ENCODE measurements at regions not wholly inside any gene's neighbourhood (a gene's known extent, or its start where the extent isn't known, plus 50 kb on each side); places are given as distances from the start of the nearest gene placed in this dataset.
"Not testable (repeated sequence)": the region's sequence is repeated elsewhere in the genome, so short reads cannot be mapped to it uniquely, and the experiment has no call there.

GRCh38 chr10:9096288-9096687, 1041.8 kb downstream of the GATA3 start:
- in situ Hi-C loops (cut with MboI; ENCODE audit: low sequenced_read_pairs) = no loop called here
- no peaks in the 10 kb centered on the region for H3K27me3 ChIP-seq (ENCODE audit: low read depth)
- DNase-seq (ENCODE audit: low spot score in 2 of 2) = no peak
- H3K9me3 ChIP-seq = no peaks in the 10 kb centered on the region
- no peaks in the 10 kb centered on the region for H3K36me3 ChIP-seq (replicated peaks)
- no peaks in the 10 kb centered on the region for H3K4me1 ChIP-seq
- no peak overlapping the region for H3K4me3 ChIP-seq

- no peaks in the 10 kb centered on the region for H3K4me1 ChIP-seq
- in situ Hi-C loops (cut with MboI; ENCODE audit: low sequenced_read_pairs) = no loop called here
- no peak for DNase-seq (ENCODE audit: low spot score in 2 of 2)
- no peak overlapping the region for H3K4me3 ChIP-seq
- no peaks in the 10 kb centered on the region for H3K9me3 ChIP-seq
- H3K36me3 ChIP-seq (replicated peaks) = no peaks in the 10 kb centered on the region
- H3K27me3 ChIP-seq (ENCODE audit: low read depth) = no peaks in the 10 kb centered on the region
Observed at GRCh38 chr10:9097206-9097990, 1042.9 kb downstream of the GATA3 start.

- H3K36me3 ChIP-seq (replicated peaks) = no peaks in the 10 kb centered on the region
- no peak for DNase-seq (ENCODE audit: low spot score in 2 of 2)
- H3K4me1 ChIP-seq = no peaks in the 10 kb centered on the region
- H3K9me3 ChIP-seq = no peaks in the 10 kb centered on the region
- H3K27me3 ChIP-seq (ENCODE audit: low read depth) = no peaks in the 10 kb centered on the region
- in situ Hi-C loops (cut with MboI; ENCODE audit: low sequenced_read_pairs) = no loop called here
- H3K4me3 ChIP-seq = no peak overlapping the region
Observed at GRCh38 chr10:9097991-9098306, 1043.5 kb downstream of the GATA3 start.

GRCh38 chr10:9102026-9102425, 1047.5 kb downstream of the GATA3 start:
- no peaks in the 10 kb centered on the region for H3K9me3 ChIP-seq
- no peak for DNase-seq (ENCODE audit: low spot score in 2 of 2)
- H3K27me3 ChIP-seq (ENCODE audit: low read depth) = no peaks in the 10 kb centered on the region
- H3K4me1 ChIP-seq = no peaks in the 10 kb centered on the region
- H3K36me3 ChIP-seq (replicated peaks) = no peaks in the 10 kb centered on the region
- H3K4me3 ChIP-seq = no peak overlapping the region
- in situ Hi-C loops (cut with MboI; ENCODE audit: low sequenced_read_pairs) = no loop called here

- in situ Hi-C loops (cut with MboI; ENCODE audit: low sequenced_read_pairs) = no loop called here
- DNase-seq (ENCODE audit: low spot score in 2 of 2) = no peak
- Histone ChIP-seq H3K9me3 (no peaks in the 10 kb centered on the region), H3K4me3 (no peak overlapping the region), H3K36me3 (replicated peaks) (no peaks in the 10 kb centered on the region), H3K4me1 (no peaks in the 10 kb centered on the region), H3K27me3 (ENCODE audit: low read depth) (no peaks in the 10 kb centered on the region)
Observed at GRCh38 chr10:9103301-9103700, 1048.8 kb downstream of the GATA3 start.

GRCh38 chr10:9111976-9112375, 1057.5 kb downstream of the GATA3 start:
- H3K9me3 ChIP-seq = no peaks in the 10 kb centered on the region
- no peak for DNase-seq (ENCODE audit: low spot score in 2 of 2)
- in situ Hi-C loops (cut with MboI; ENCODE audit: low sequenced_read_pairs) = no loop called here
- no peaks in the 10 kb centered on the region for H3K4me1 ChIP-seq
- H3K4me3 ChIP-seq = no peak overlapping the region
- no peaks in the 10 kb centered on the region for H3K27me3 ChIP-seq (ENCODE audit: low read depth)
- H3K36me3 ChIP-seq (replicated peaks) = no peaks in the 10 kb centered on the region

GRCh38 chr10:9126728-9127127, 1072.2 kb downstream of the GATA3 start:
- in situ Hi-C loops (cut with MboI; ENCODE audit: low sequenced_read_pairs) = no loop called here
- Histone ChIP-seq H3K36me3 (replicated peaks) (no peaks in the 10 kb centered on the region), H3K4me1 (no peaks in the 10 kb centered on the region), H3K4me3 (no peak overlapping the region), H3K27me3 (ENCODE audit: low read depth) (no peaks in the 10 kb centered on the region), H3K9me3 (no peaks in the 10 kb centered on the region)
- DNase-seq (ENCODE audit: low spot score in 2 of 2) = no peak

- Histone ChIP-seq H3K4me1 (no peaks in the 10 kb centered on the region), H3K36me3 (replicated peaks) (no peaks in the 10 kb centered on the region), H3K27me3 (ENCODE audit: low read depth) (no peaks in the 10 kb centered on the region), H3K9me3 (no peaks in the 10 kb centered on the region), H3K4me3 (no peak overlapping the region)
- in situ Hi-C loops (cut with MboI; ENCODE audit: low sequenced_read_pairs) = no loop called here
- no peak for DNase-seq (ENCODE audit: low spot score in 2 of 2)
Observed at GRCh38 chr10:9137368-9137767, 1082.9 kb downstream of the GATA3 start.

- in situ Hi-C loops (cut with MboI; ENCODE audit: low sequenced_read_pairs); H3K9me3 ChIP-seq; H3K27me3 ChIP-seq (ENCODE audit: low read depth); H3K4me3 ChIP-seq; H3K36me3 ChIP-seq (replicated peaks); H3K4me1 ChIP-seq; DNase-seq (ENCODE audit: low spot score in 2 of 2): not testable (repeated sequence)
Observed at GRCh38 chr10:9138829-9139228, 1084.3 kb downstream of the GATA3 start.

- Histone ChIP-seq H3K9me3 (no peaks in the 10 kb centered on the region), H3K4me1 (no peaks in the 10 kb centered on the region), H3K27me3 (ENCODE audit: low read depth) (no peaks in the 10 kb centered on the region), H3K36me3 (replicated peaks) (no peaks in the 10 kb centered on the region), H3K4me3 (no peak overlapping the region)
- in situ Hi-C loops (cut with MboI; ENCODE audit: low sequenced_read_pairs) = no loop called here
- DNase-seq (ENCODE audit: low spot score in 2 of 2) = no peak
Observed at GRCh38 chr10:9140373-9140772, 1085.9 kb downstream of the GATA3 start.

GRCh38 chr10:9147475-9147874, 1093.0 kb downstream of the GATA3 start:
- Histone ChIP-seq H3K36me3 (replicated peaks) (no peaks in the 10 kb centered on the region), H3K4me1 (no peaks in the 10 kb centered on the region), H3K27me3 (ENCODE audit: low read depth) (no peaks in the 10 kb centered on the region), H3K4me3 (no peak overlapping the region), H3K9me3 (no peaks in the 10 kb centered on the region)
- in situ Hi-C loops (cut with MboI; ENCODE audit: low sequenced_read_pairs) = no loop called here
- no peak for DNase-seq (ENCODE audit: low spot score in 2 of 2)

GRCh38 chr10:9149134-9149533, 1094.6 kb downstream of the GATA3 start:
- no peaks in the 10 kb centered on the region for H3K9me3 ChIP-seq
- no peaks in the 10 kb centered on the region for H3K27me3 ChIP-seq (ENCODE audit: low read depth)
- no peaks in the 10 kb centered on the region for H3K4me1 ChIP-seq
- H3K4me3 ChIP-seq = no peak overlapping the region
- in situ Hi-C loops (cut with MboI; ENCODE audit: low sequenced_read_pairs) = no loop called here
- DNase-seq (ENCODE audit: low spot score in 2 of 2) = no peak
- no peaks in the 10 kb centered on the region for H3K36me3 ChIP-seq (replicated peaks)

- H3K27me3 ChIP-seq (ENCODE audit: low read depth); DNase-seq (ENCODE audit: low spot score in 2 of 2); H3K36me3 ChIP-seq (replicated peaks); H3K4me3 ChIP-seq; in situ Hi-C loops (cut with MboI; ENCODE audit: low sequenced_read_pairs); H3K9me3 ChIP-seq; H3K4me1 ChIP-seq: not testable (repeated sequence)
Observed at GRCh38 chr10:9153057-9153456, 1098.6 kb downstream of the GATA3 start.

GRCh38 chr10:9157656-9158055, 1103.2 kb downstream of the GATA3 start:
- no peak for DNase-seq (ENCODE audit: low spot score in 2 of 2)
- Histone ChIP-seq H3K9me3 (no peaks in the 10 kb centered on the region), H3K27me3 (ENCODE audit: low read depth) (no peaks in the 10 kb centered on the region), H3K4me3 (no peak overlapping the region), H3K4me1 (no peaks in the 10 kb centered on the region), H3K36me3 (replicated peaks) (no peaks in the 10 kb centered on the region)
- in situ Hi-C loops (cut with MboI; ENCODE audit: low sequenced_read_pairs) = no loop called here

- in situ Hi-C loops (cut with MboI; ENCODE audit: low sequenced_read_pairs) = no loop called here
- no peaks in the 10 kb centered on the region for H3K4me1 ChIP-seq
- DNase-seq (ENCODE audit: low spot score in 2 of 2) = no peak
- H3K27me3 ChIP-seq (ENCODE audit: low read depth) = no peaks in the 10 kb centered on the region
- H3K4me3 ChIP-seq = no peak overlapping the region
- H3K9me3 ChIP-seq = no peaks in the 10 kb centered on the region
- no peaks in the 10 kb centered on the region for H3K36me3 ChIP-seq (replicated peaks)
Observed at GRCh38 chr10:9158675-9159074, 1104.2 kb downstream of the GATA3 start.

Measured in HAP-1 (cell line).